ENCODE measurements at regions not wholly inside any gene's neighbourhood (a gene's known extent, or its start where the extent isn't known, plus 50 kb on each side); places are given as distances from the start of the nearest gene placed in this dataset.

DNA sequence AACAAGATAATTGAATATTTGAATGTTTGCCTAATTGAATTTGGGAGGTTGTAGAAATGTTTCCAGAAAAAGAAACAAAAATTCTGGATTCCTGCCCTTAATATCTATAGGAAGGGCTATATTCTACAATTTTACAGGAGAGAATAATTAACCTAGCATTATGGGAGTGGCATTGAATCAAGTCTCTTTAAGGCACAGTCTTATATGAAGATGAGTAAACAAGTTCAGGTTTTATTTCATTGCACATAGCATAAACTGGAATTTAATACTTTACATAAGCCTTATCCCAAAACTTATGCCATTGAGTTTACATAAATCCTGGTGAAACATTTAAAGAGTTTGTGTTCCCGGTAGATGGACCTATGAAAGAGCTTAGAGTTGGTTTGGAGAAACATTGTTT lies 138.1 kb upstream of the ADAMTSL1 start:
- no peaks in the 10 kb centered on the region for H3K9me3 ChIP-seq
- intact Hi-C loops (cut with DNase I), result no loop called here
- WGBS, 4 donors, result 94 to 100% (median 96%) methylated on average over 1 of the region's 1 CpG
- H3K27me3 ChIP-seq, result no peaks in the 10 kb centered on the region
- DNase-seq (no peak), ATAC-seq (no peak)
- H3K36me3 ChIP-seq, result no peaks in the 10 kb centered on the region
- H3K4me3 ChIP-seq, result no peak overlapping the region
- TF ChIP-seq POLR2A (IDR thresholded peaks at IDR 0.05), result no peak
- TF ChIP-seq, protein P1, sequence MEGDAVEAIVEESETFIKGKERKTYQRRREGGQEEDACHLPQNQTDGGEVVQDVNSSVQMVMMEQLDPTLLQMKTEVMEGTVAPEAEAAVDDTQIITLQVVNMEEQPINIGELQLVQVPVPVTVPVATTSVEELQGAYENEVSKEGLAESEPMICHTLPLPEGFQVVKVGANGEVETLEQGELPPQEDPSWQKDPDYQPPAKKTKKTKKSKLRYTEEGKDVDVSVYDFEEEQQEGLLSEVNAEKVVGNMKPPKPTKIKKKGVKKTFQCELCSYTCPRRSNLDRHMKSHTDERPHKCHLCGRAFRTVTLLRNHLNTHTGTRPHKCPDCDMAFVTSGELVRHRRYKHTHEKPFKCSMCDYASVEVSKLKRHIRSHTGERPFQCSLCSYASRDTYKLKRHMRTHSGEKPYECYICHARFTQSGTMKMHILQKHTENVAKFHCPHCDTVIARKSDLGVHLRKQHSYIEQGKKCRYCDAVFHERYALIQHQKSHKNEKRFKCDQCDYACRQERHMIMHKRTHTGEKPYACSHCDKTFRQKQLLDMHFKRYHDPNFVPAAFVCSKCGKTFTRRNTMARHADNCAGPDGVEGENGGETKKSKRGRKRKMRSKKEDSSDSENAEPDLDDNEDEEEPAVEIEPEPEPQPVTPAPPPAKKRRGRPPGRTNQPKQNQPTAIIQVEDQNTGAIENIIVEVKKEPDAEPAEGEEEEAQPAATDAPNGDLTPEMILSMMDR (IDR thresholded peaks at IDR 0.05), result no peak
- H3K4me1 ChIP-seq, result peaks cover 0 to 22% (median 3%) of the 10 kb centered on the region in 12 donors
- H3K27ac ChIP-seq, result no peak overlapping the region

DNA sequence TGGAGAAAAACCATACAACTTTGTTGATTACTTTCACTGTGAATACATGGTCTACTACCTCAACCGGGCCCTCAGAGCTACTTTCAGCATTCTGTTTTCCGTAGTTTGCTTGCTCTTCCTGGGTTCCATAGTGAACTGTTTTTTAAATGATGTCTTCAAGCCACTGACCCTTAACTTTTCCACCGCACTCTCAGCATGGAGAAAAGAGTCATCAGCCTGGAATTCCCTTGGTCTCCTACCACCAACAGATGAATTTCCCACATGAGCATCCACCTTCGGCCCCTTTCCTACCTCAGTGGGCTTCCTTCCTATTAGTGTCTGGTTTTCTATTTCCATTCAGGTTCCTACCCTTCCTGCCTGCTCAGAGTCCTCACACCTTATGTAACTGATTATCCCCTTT lies 135.9 kb upstream of the ADAMTSL1 start:
- Histone ChIP-seq H3K27me3 (no peaks in the 10 kb centered on the region), H3K9me3 (no peaks in the 10 kb centered on the region), H3K4me3 (no peak overlapping the region), H3K27ac (no peak overlapping the region), H3K36me3 (no peaks in the 10 kb centered on the region), H3K4me1 (peaks cover 0 to 10% (median 0%) of the 10 kb centered on the region in 12 donors)
- DNase-seq (no peak), ATAC-seq (no peak)
- intact Hi-C loops (cut with DNase I), result no loop called here
- WGBS, 4 donors, result 85 to 88% (median 87%) methylated on average over 4 of the region's 4 CpGs
- TF ChIP-seq, protein P1 (IDR thresholded peaks at IDR 0.05), result no peak
- no peak for TF ChIP-seq POLR2A (IDR thresholded peaks at IDR 0.05)

DNA sequence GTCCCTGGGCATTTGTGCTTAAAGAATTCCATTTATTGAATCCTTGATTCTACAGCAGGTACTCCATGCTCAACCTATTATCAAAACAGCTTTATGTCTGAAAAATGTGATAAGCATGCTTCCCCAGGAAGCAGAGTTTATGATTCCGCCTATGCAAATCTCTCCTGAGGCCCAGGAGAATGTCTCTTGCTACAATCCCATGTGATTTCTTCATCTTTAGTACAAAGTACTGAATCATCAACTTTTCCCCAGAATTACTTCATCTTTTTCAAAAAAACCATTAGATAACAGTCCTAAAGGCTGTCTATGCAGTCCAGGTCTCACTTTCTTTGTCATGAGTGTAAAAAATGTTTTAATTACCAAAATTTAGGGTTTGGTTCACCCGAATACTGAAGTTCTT lies 130.2 kb upstream of the ADAMTSL1 start:
- no peak overlapping the region for H3K27ac ChIP-seq
- WGBS, 4 donors, result 86 to 92% (median 89%) methylated on average over 2 of the region's 2 CpGs
- no peaks in the 10 kb centered on the region for H3K27me3 ChIP-seq
- no peaks in the 10 kb centered on the region for H3K36me3 ChIP-seq
- H3K4me1 ChIP-seq, result peaks cover 0 to 7% (median 0%) of the 10 kb centered on the region in 12 donors
- ATAC-seq, result no peak
- DNase-seq, result no peak
- H3K4me3 ChIP-seq, result no peak overlapping the region
- no peaks in the 10 kb centered on the region for H3K9me3 ChIP-seq
- TF ChIP-seq, protein P1 (IDR thresholded peaks at IDR 0.05), result no peak
- TF ChIP-seq POLR2A (IDR thresholded peaks at IDR 0.05), result no peak
- intact Hi-C loops (cut with DNase I), result no loop called here

DNA sequence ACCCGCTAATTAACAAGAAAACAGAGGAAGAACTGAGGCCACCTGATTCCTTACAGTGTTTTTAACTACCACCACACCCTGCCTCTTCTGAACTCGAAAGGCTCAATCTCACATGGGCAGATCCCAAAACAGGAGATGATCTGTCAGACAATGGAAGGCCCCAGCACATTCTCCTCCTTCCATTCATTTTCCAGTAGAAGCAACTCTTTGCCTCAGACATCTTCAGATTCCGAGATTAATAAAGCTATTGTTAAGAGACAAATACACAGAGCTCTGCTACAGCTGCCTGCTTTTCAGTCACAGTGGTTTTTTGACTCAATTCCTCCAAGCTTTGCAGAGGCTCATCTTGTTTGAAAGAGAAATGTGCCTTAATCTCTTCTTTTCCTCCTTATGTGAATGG lies 127.2 kb upstream of the ADAMTSL1 start:
- H3K9me3 ChIP-seq, result no peaks in the 10 kb centered on the region
- WGBS, 4 donors, result 92 to 94% (median 93%) methylated on average over 3 of the region's 3 CpGs
- H3K27ac ChIP-seq, result no peak overlapping the region
- TF ChIP-seq, protein P1 (IDR thresholded peaks at IDR 0.05), result no peak
- TF ChIP-seq POLR2A (IDR thresholded peaks at IDR 0.05), result no peak
- H3K4me1 ChIP-seq, result peaks cover 0 to 7% (median 0%) of the 10 kb centered on the region in 12 donors
- no peaks in the 10 kb centered on the region for H3K36me3 ChIP-seq
- intact Hi-C loops (cut with DNase I), result no loop called here
- H3K27me3 ChIP-seq, result no peaks in the 10 kb centered on the region
- ATAC-seq, result no peak
- H3K4me3 ChIP-seq, result no peak overlapping the region
- DNase-seq, result no peak

Measured in heart left ventricle (tissue), 16 donors.